Mesendoderm (in vitro differentiated cells): ENCODE measurements at regions not wholly inside any gene's neighbourhood (a gene's known extent, or its start where the extent isn't known, plus 50 kb on each side); places are given as distances from the start of the nearest gene placed in this dataset.

Source experiments
- DNase-seq: peaks from one replicate; pipeline ENCODE4 v3.0.0; 2013
- H2AK5ac ChIP-seq: 2 replicates; pipeline ENCODE4 v1.6.1; 2013; ENCODE audit warnings: low read length, inconsistent platforms
- H2BK120ac ChIP-seq: 2 replicates; pipeline ENCODE4 v1.6.1; 2013; ENCODE audit warnings: low read depth, mild to moderate bottlenecking, low read length, moderate library complexity, mixed read lengths
- H2BK15ac ChIP-seq: replicated peaks from 2 replicates; pipeline ENCODE4 v1.6.1; 2013; ENCODE audit warnings: low read depth, mild to moderate bottlenecking, moderate library complexity
- H2BK5ac ChIP-seq: 2 replicates; pipeline ENCODE4 v1.6.1; 2013; ENCODE audit warnings: low read length, inconsistent platforms
- H3K18ac ChIP-seq: 2 replicates; pipeline ENCODE4 v1.6.1; 2013; ENCODE audit warnings: mild to moderate bottlenecking, low read length, mixed read lengths
- H3K23ac ChIP-seq: one replicate; pipeline ENCODE4 v1.6.1; 2013; ENCODE audit warnings: low read length
- H3K27ac ChIP-seq: 2 replicates; pipeline ENCODE4 v1.5.1; 2013; ENCODE audit warnings: low read depth, mild to moderate bottlenecking, inconsistent platforms, low read length, moderate library complexity
- H3K27me3 ChIP-seq: 2 replicates; pipeline ENCODE4 v1.6.1; 2013; ENCODE audit warnings: low read length, control low read depth, mild to moderate bottlenecking, inconsistent platforms; ENCODE audit not compliant: insufficient read depth, poor library complexity
- H3K36me3 ChIP-seq: 2 replicates; pipeline ENCODE4 v1.6.1; 2013; ENCODE audit warnings: low read length, inconsistent platforms; ENCODE audit not compliant: control insufficient read depth, insufficient read depth
- H3K4ac ChIP-seq: one replicate; pipeline ENCODE4 v1.6.1; 2013; ENCODE audit warnings: low read depth, mild to moderate bottlenecking, low read length, moderate library complexity
- H3K4me1 ChIP-seq: 2 replicates; pipeline ENCODE4 v1.6.1; 2013; ENCODE audit warnings: low read depth, low read length, inconsistent platforms; ENCODE audit not compliant: control insufficient read depth
- H3K4me2 ChIP-seq: 2 replicates; pipeline ENCODE4 v1.6.1; 2013; ENCODE audit warnings: low read length
- H3K4me3 ChIP-seq: 2 replicates; pipeline ENCODE4 v1.5.1; 2013; ENCODE audit warnings: mild to moderate bottlenecking, low read length
- H3K56ac ChIP-seq: one replicate; pipeline ENCODE4 v1.6.1; 2013; ENCODE audit warnings: low read length
- H3K79me1 ChIP-seq: 2 replicates; pipeline ENCODE4 v1.6.1; 2013; ENCODE audit warnings: low read length, inconsistent platforms
- H3K79me2 ChIP-seq: 2 replicates; pipeline ENCODE4 v1.6.1; 2013; ENCODE audit warnings: mild to moderate bottlenecking, low read length; ENCODE audit not compliant: control insufficient read depth, insufficient read depth
- H3K9ac ChIP-seq: 2 replicates; pipeline ENCODE4 v1.6.1; 2013; ENCODE audit warnings: low read length, inconsistent platforms
- H4K5ac ChIP-seq: one replicate; pipeline ENCODE4 v1.6.1; 2013; ENCODE audit warnings: low read length
- H4K8ac ChIP-seq: one replicate; pipeline ENCODE4 v1.6.1; 2013; ENCODE audit warnings: low read depth, mild to moderate bottlenecking, control low read depth, low read length, moderate library complexity
- WGBS: extraction: QIAGEN DNeasy Blood & Tissue Kit; methylation state at CpG from one replicate; pipeline ENCODE4 v1.1.7; 2013; ENCODE audit warnings: low lambda C conversion rate, missing lambda C conversion rate; ENCODE audit not compliant: insufficient coverage; ENCODE audit errors: extremely low coverage; 5-methylcytosine and 5-hydroxymethylcytosine counted together

DNA sequence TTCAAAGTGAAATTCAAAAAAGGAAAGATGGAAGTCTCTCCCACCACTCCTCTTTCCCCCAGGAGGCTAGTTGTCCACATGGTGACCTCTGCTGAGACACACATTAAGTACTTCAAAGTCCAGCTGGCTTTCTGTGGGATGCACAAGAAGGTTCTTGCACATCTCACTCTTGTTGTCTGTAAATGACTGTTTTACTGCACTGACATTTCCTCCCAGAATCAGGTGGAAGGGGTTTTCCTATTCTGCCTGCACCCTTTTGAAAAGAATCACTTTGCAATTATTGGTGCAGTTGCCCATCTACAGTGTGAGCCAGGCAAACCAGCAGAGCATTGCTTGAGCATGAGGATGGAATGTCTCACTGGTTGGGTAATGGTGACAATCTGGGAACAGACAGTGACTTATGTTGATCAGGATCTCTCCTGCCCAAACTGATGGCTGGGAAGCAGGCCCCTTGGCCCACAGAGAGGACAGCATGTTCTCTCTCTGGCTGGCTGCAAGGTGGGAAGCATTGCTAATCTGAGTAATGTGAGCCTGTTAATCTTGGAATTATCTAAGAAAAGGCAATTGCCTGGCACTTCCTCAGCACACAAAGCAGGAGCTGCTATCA is 347.7 kb upstream of the SATB1 start:
- Histone ChIP-seq H2BK120ac (no peak overlapping the region), H3K79me1 (no peaks in the 10 kb centered on the region), H3K4ac (no peak overlapping the region), H3K9ac (no peak overlapping the region), H3K18ac (no peak overlapping the region), H3K56ac (no peak overlapping the region), H3K4me1 (peaks cover 4% of the 10 kb centered on the region), H3K27me3 (no peaks in the 10 kb centered on the region), H4K5ac (no peak overlapping the region), H3K4me2 (no peak overlapping the region), H4K8ac (no peak overlapping the region), H3K27ac (no peak overlapping the region), H3K36me3 (no peaks in the 10 kb centered on the region), H2AK5ac (no peak overlapping the region), H2BK5ac (no peak overlapping the region), H3K4me3 (no peak overlapping the region), H3K79me2 (no peaks in the 10 kb centered on the region), H2BK15ac (no peak overlapping the region), H3K23ac (no peak overlapping the region)
- DNase-seq, result peak; percentile 87

DNA sequence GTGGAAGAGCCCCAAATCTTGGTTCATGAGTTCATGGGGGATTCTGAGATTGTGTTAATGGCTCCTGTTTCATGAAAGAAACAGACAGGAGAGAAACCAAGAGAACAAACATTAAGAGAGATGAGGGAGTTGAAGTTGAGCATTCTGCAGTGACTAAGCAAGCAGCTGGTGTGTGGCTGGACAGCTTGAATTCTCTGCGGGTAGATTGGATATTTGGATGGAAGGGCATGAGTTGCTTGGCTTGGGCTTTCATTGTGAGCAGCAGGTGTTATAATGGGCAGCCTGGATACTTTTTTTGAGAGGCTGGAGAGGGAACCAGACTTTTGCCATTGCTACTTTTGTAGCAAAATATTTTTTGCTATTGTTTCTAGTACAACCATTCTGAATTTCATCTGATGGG is 346.8 kb upstream of the SATB1 start:
- Histone ChIP-seq H2BK5ac (no peak overlapping the region), H3K27me3 (no peaks in the 10 kb centered on the region), H3K4me3 (no peak overlapping the region), H2BK15ac (no peak overlapping the region), H3K79me2 (no peaks in the 10 kb centered on the region), H3K4ac (no peak overlapping the region), H3K18ac (no peak overlapping the region), H4K5ac (no peak overlapping the region), H3K56ac (no peak overlapping the region), H3K36me3 (no peaks in the 10 kb centered on the region), H3K27ac (no peak overlapping the region), H2AK5ac (no peak overlapping the region), H3K9ac (no peak overlapping the region), H4K8ac (no peak overlapping the region), H2BK120ac (no peak overlapping the region), H3K79me1 (no peaks in the 10 kb centered on the region), H3K23ac (no peak overlapping the region), H3K4me1 (peaks cover 4% of the 10 kb centered on the region), H3K4me2 (no peak overlapping the region)
- WGBS, result no CpG with 5 or more reads among the region's 1 CpG
- no peak for DNase-seq

DNA sequence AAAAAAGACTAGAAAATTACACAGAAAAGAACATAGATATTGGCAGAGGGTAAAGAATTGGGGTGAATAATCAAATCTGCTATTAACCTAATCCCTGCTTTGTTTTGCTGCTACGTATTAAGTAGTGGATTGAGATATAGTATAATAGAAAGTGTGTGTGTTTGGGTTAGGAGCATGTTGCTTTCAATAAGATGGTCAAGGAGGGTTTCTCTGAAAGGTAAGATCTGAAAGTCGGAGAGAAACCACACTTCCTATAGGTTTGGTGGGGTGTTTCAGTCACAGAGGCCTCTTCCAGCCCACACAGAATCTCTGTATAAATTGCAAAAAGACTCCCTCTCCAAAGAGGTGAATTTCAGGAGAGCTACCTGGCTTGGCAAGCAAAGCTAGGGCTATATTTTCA is 345.7 kb upstream of the SATB1 start:
- no peaks in the 10 kb centered on the region for H3K79me1 ChIP-seq
- no peak overlapping the region for H3K9ac ChIP-seq
- H2BK120ac ChIP-seq, result no peak overlapping the region
- no peak overlapping the region for H2AK5ac ChIP-seq
- no peak overlapping the region for H3K23ac ChIP-seq
- no CpG with 5 or more reads among the region's 2 CpGs for WGBS
- no peak overlapping the region for H3K4me3 ChIP-seq
- H3K4me2 ChIP-seq, result no peak overlapping the region
- H2BK5ac ChIP-seq, result no peak overlapping the region
- H4K8ac ChIP-seq, result no peak overlapping the region
- no peak overlapping the region for H2BK15ac ChIP-seq
- H3K27ac ChIP-seq, result no peak overlapping the region
- H4K5ac ChIP-seq, result no peak overlapping the region
- H3K56ac ChIP-seq, result no peak overlapping the region
- H3K18ac ChIP-seq, result no peak overlapping the region
- peaks cover 4% of the 10 kb centered on the region for H3K4me1 ChIP-seq
- no peak overlapping the region for H3K4ac ChIP-seq
- no peaks in the 10 kb centered on the region for H3K27me3 ChIP-seq
- no peaks in the 10 kb centered on the region for H3K79me2 ChIP-seq
- DNase-seq, result no peak
- no peaks in the 10 kb centered on the region for H3K36me3 ChIP-seq

DNA sequence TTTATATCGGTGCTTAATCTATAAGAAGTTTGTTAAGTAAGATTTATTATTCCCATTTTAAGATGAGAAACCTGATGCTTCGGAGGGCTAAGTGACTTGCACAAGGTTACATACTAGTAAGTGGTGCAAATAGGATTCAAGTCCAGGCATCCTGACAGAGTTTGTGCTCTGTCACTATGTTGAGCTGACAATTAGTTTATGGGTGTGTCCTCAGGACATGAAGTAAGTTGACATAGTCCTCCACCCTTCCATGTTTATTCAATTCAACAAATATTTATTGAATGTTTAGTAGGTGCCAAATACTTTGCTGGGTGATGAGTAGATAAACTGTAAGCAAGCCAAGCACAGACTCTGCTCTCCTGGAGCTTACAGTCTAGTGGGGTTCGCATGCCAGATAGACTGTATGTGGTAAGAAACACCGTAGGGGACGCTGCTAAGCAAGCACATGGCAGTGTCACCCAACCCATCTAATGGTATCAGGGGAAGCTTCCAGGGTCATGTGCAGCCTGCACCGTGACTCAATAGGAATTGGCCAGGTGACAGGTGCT is 342.7 kb upstream of the SATB1 start:
- Histone ChIP-seq H3K56ac (no peak overlapping the region), H3K4ac (no peak overlapping the region), H2BK5ac (no peak overlapping the region), H2BK15ac (no peak overlapping the region), H3K27me3 (no peaks in the 10 kb centered on the region), H3K36me3 (no peaks in the 10 kb centered on the region), H2BK120ac (no peak overlapping the region), H3K4me3 (no peak overlapping the region), H3K4me2 (no peak overlapping the region), H4K8ac (no peak overlapping the region), H2AK5ac (no peak overlapping the region), H3K79me1 (no peaks in the 10 kb centered on the region), H3K23ac (no peak overlapping the region), H4K5ac (no peak overlapping the region), H3K18ac (no peak overlapping the region), H3K9ac (no peak overlapping the region), H3K4me1 (peaks cover 2% of the 10 kb centered on the region), H3K27ac (no peak overlapping the region), H3K79me2 (no peaks in the 10 kb centered on the region)
- DNase-seq, result no peak
- WGBS, result no CpG with 5 or more reads among the region's 6 CpGs

DNA sequence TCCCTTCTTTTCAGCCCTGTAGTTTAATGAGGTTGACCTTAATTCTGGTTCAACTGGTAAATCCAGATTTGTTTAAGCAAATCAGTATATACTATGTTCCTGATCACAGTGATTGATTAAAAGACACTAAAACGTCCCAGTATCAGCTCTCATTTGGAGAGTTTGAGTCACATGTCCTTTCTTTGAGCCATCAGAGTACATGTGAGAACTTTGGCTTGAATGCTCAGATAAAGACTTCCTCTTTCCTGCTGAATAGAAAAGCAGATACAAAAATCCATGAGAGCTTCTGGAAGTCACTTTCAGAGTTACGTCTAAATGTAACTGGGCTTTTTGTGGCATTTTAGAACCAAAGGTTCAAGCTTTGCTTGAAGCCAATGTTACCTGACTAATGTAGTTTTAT is 341.8 kb upstream of the SATB1 start:
- H3K79me2 ChIP-seq, result no peaks in the 10 kb centered on the region
- H3K9ac ChIP-seq, result no peak overlapping the region
- no peak overlapping the region for H3K27ac ChIP-seq
- no peak overlapping the region for H4K5ac ChIP-seq
- WGBS, result no CpG with 5 or more reads among the region's 2 CpGs
- no peak overlapping the region for H3K18ac ChIP-seq
- H3K27me3 ChIP-seq, result no peaks in the 10 kb centered on the region
- no peak overlapping the region for H2BK120ac ChIP-seq
- H3K56ac ChIP-seq, result no peak overlapping the region
- H3K4me2 ChIP-seq, result no peak overlapping the region
- H2AK5ac ChIP-seq, result no peak overlapping the region
- H3K4ac ChIP-seq, result no peak overlapping the region
- H2BK5ac ChIP-seq, result no peak overlapping the region
- no peaks in the 10 kb centered on the region for H3K79me1 ChIP-seq
- H2BK15ac ChIP-seq, result no peak overlapping the region
- DNase-seq, result no peak
- no peak overlapping the region for H3K23ac ChIP-seq
- no peak overlapping the region for H4K8ac ChIP-seq
- no peak overlapping the region for H3K4me3 ChIP-seq
- H3K4me1 ChIP-seq, result no peaks in the 10 kb centered on the region
- H3K36me3 ChIP-seq, result no peaks in the 10 kb centered on the region

DNA sequence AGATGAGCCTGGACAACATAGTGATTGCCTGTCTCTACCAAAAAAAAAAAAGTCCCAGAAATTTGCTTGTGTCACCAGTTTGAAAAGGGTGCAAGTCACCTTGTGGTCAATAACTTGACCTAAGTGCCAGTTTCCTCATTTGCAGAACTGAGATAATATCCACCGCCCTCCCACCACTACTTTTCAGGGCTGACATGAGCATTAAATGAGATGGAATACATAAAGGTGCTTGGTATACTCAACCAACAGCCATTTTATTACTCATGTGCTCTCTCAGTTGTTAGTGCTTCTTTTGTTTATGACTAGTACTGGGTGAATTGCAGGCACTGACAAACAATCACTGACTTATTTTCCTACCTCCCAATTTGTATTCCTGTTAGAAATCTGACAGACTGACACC is 340.5 kb upstream of the SATB1 start:
- no peak overlapping the region for H3K9ac ChIP-seq
- no peak overlapping the region for H4K5ac ChIP-seq
- H3K18ac ChIP-seq, result no peak overlapping the region
- H2AK5ac ChIP-seq, result no peak overlapping the region
- no peak overlapping the region for H3K56ac ChIP-seq
- H3K4me2 ChIP-seq, result no peak overlapping the region
- H3K79me1 ChIP-seq, result no peaks in the 10 kb centered on the region
- no peaks in the 10 kb centered on the region for H3K27me3 ChIP-seq
- no peaks in the 10 kb centered on the region for H3K79me2 ChIP-seq
- H4K8ac ChIP-seq, result no peak overlapping the region
- no peak overlapping the region for H2BK15ac ChIP-seq
- H3K4me1 ChIP-seq, result no peaks in the 10 kb centered on the region
- no peak overlapping the region for H3K23ac ChIP-seq
- H3K36me3 ChIP-seq, result no peaks in the 10 kb centered on the region
- no peak overlapping the region for H2BK5ac ChIP-seq
- no peak overlapping the region for H2BK120ac ChIP-seq
- no peak overlapping the region for H3K4ac ChIP-seq
- no peak overlapping the region for H3K4me3 ChIP-seq
- no CpG with 5 or more reads among the region's 1 CpG for WGBS
- no peak for DNase-seq
- no peak overlapping the region for H3K27ac ChIP-seq
